Ishikawa (cell line): ENCODE measurements at regions not wholly inside any gene's neighbourhood (a gene's known extent, or its start where the extent isn't known, plus 50 kb on each side); places are given as distances from the start of the nearest gene placed in this dataset.

ENCODE experiments used
- CEBPB ChIP-seq: IDR thresholded peaks from 2 replicates; pipeline ENCODE4 v1.6.1; 2012
- CREB1 ChIP-seq: IDR thresholded peaks from 2 replicates; pipeline ENCODE4 v1.6.1; 2012; ENCODE audit warnings: low read depth
- EGR1 ChIP-seq: IDR thresholded peaks from 2 replicates; pipeline ENCODE4 v1.6.1; 2012
- EP300 ChIP-seq: IDR thresholded peaks from 2 replicates; pipeline ENCODE4 v1.6.1; 2012; ENCODE audit warnings: borderline replicate concordance
- FOXM1 ChIP-seq: IDR thresholded peaks from 2 replicates; pipeline ENCODE4 v1.6.1; 2012; ENCODE audit warnings: low read depth, borderline replicate concordance
- NFIC ChIP-seq: IDR thresholded peaks from 2 replicates; pipeline ENCODE4 v1.6.1; 2012
- RAD21 ChIP-seq: IDR thresholded peaks from 2 replicates; pipeline ENCODE4 v1.6.1; 2012; ENCODE audit warnings: low read depth
- TAF1 ChIP-seq: IDR thresholded peaks from 2 replicates; pipeline ENCODE4 v1.6.1; 2012; ENCODE audit warnings: low read depth, mild to moderate bottlenecking
- TCF12 ChIP-seq: IDR thresholded peaks from 2 replicates; pipeline ENCODE4 v1.6.1; 2012; ENCODE audit warnings: low read depth
- TEAD4 ChIP-seq: IDR thresholded peaks from 2 replicates; pipeline ENCODE4 v1.6.1; 2012
- YY1 ChIP-seq: IDR thresholded peaks from 2 replicates; pipeline ENCODE4 v1.6.1; 2012; ENCODE audit warnings: low read depth
- ZBTB7A ChIP-seq: IDR thresholded peaks from 2 replicates; pipeline ENCODE4 v1.6.1; 2012; ENCODE audit warnings: low read depth
- TF ChIP-seq, protein P1 (sequence below): IDR thresholded peaks from 2 replicates; pipeline ENCODE4 v1.6.1; 2012
- TF ChIP-seq, protein P2 (sequence below): IDR thresholded peaks from 2 replicates; pipeline ENCODE4 v1.6.1; 2012
- TF ChIP-seq, protein P3 (sequence below): IDR thresholded peaks from 2 replicates; pipeline ENCODE4 v1.6.1; 2012; ENCODE audit warnings: low read depth, mild to moderate bottlenecking

DNA sequence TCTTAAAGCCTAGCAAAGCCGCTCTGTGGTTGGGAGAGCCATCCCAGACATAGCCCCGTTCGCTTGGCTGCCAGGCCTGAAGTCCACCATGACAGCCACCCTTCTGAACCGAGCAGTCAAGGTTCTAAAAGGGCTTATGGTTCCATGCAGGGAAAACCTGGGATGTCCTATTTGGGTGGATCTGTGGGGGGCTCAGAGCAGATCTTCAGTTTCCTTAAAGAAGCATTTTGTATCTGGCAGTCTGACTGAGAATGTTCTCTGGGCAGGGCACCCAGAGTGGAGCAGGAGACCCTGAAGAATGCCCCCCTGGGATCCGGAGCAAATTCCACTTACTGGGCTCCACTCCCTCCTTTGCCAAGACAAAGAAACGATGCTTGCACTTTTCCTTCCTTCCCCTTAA is 127.2 kb downstream of the IRX5 start:
- TF ChIP-seq NFIC (no peak), FOXM1 (no peak), TAF1 (no peak), EP300 (no peak), TEAD4 (no peak), RAD21 (no peak), TCF12 (no peak), EGR1 (no peak), CEBPB (no peak), CREB1 (no peak)
- TF ChIP-seq, protein P1, sequence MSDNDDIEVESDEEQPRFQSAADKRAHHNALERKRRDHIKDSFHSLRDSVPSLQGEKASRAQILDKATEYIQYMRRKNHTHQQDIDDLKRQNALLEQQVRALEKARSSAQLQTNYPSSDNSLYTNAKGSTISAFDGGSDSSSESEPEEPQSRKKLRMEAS, result no peak
- TF ChIP-seq, protein P2, sequence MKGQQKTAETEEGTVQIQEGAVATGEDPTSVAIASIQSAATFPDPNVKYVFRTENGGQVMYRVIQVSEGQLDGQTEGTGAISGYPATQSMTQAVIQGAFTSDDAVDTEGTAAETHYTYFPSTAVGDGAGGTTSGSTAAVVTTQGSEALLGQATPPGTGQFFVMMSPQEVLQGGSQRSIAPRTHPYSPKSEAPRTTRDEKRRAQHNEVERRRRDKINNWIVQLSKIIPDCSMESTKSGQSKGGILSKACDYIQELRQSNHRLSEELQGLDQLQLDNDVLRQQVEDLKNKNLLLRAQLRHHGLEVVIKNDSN, result no peak

DNA sequence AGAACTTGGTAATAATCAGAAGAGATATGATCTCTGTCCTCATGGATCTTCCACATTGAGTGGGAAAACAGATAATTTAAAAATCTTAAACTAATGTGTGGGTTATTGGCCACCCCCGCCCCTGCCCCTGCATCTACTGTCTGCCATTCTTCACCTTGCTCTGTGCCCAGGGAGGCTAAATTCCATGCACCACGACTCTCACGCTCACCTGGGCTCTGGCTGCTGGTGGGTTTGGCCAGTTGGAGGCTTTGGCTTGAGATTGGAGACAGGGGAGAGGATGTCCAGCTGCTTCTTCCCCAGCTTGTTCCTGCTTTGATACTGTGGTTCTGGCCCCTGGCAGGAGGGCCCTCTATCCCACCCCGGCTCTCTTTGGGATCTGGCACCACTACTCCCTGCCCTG is 127.9 kb downstream of the IRX5 start:
- TF ChIP-seq CEBPB, result no peak

DNA sequence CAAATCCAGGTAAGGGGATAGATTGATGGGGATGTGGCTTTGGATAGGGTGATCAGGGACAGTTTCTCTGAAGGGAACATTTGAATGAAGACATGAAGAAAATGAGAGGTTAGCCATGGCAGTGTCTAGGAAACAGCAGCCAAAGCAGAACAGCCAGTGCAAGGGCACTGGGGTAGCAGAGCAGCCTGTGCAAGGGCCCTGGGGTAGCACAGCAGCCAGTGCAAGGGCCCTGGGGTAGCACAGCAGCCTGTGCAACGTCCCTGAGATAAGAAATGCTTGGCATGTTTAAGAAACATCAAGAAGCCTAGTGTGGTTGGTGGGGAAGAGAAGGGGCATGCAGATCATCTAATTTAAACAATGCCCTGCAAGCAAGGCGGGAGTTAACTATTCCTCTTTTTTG is 128.5 kb downstream of the IRX5 start:
- TF ChIP-seq, protein P1, result no peak
- TF ChIP-seq CREB1 (no peak), TEAD4 (no peak), TCF12 (no peak), EP300 (no peak), TAF1 (no peak), YY1 (no peak), ZBTB7A (no peak), CEBPB (no peak), NFIC (no peak), EGR1 (no peak), FOXM1 (no peak), RAD21 (no peak)
- TF ChIP-seq, protein P3, sequence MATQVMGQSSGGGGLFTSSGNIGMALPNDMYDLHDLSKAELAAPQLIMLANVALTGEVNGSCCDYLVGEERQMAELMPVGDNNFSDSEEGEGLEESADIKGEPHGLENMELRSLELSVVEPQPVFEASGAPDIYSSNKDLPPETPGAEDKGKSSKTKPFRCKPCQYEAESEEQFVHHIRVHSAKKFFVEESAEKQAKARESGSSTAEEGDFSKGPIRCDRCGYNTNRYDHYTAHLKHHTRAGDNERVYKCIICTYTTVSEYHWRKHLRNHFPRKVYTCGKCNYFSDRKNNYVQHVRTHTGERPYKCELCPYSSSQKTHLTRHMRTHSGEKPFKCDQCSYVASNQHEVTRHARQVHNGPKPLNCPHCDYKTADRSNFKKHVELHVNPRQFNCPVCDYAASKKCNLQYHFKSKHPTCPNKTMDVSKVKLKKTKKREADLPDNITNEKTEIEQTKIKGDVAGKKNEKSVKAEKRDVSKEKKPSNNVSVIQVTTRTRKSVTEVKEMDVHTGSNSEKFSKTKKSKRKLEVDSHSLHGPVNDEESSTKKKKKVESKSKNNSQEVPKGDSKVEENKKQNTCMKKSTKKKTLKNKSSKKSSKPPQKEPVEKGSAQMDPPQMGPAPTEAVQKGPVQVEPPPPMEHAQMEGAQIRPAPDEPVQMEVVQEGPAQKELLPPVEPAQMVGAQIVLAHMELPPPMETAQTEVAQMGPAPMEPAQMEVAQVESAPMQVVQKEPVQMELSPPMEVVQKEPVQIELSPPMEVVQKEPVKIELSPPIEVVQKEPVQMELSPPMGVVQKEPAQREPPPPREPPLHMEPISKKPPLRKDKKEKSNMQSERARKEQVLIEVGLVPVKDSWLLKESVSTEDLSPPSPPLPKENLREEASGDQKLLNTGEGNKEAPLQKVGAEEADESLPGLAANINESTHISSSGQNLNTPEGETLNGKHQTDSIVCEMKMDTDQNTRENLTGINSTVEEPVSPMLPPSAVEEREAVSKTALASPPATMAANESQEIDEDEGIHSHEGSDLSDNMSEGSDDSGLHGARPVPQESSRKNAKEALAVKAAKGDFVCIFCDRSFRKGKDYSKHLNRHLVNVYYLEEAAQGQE, result no peak
- TF ChIP-seq, protein P2, result no peak

DNA sequence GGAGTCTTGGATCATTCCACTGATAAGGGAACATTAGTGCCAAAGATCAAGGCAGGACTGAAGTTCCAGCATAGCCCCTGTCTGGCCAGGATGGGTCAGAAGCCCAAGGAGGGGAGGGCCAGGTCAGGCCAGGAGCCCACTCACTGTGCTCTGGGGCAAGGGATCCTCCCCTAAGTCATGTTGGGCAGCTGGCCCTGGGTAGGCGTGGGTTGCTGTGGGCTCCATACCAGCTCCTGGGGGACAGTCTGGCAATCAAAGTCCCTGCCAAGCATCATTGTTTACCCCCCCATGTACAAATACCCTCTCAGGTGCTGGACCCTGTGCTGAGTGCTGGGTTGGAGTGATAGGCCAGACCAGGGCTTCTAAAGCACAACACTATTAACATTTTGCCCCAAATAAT is 130.5 kb downstream of the IRX5 start:
- no peak for TF ChIP-seq CREB1
- no peak for TF ChIP-seq YY1
- TF ChIP-seq CEBPB, result no peak
- TF ChIP-seq, protein P3, result no peak
- TF ChIP-seq, protein P1, result no peak
- TF ChIP-seq TEAD4, result no peak
- no peak for TF ChIP-seq NFIC
- no peak for TF ChIP-seq TAF1
- TF ChIP-seq, protein P2, result no peak
- TF ChIP-seq ZBTB7A, result no peak
- TF ChIP-seq EP300, result no peak
- TF ChIP-seq FOXM1, result no peak
- no peak for TF ChIP-seq RAD21
- no peak for TF ChIP-seq EGR1
- no peak for TF ChIP-seq TCF12

DNA sequence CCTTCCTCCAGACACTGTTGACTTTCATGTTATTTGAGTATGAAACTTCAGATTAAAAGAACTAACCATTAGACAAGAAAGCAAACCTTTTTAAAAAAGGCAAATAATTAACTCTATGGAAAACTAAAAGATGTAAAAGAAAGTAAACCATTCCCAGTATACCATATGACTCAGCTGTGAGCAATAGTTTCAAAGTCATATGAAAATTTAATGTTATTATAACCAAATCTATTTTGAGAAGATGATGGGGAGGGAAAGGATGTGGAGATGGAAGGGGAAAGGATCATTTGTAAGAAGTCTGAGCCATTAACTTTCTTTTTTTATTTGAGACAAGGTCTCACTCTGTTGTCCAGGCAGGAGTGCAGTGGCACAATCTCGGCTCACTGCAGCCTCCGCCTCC is 131.8 kb downstream of the IRX5 start:
- TF ChIP-seq TEAD4 (no peak), ZBTB7A (no peak), CEBPB (no peak), YY1 (no peak), EP300 (no peak), FOXM1 (no peak), EGR1 (no peak), NFIC (no peak), CREB1 (no peak), TCF12 (no peak), TAF1 (no peak), RAD21 (no peak)
- TF ChIP-seq, protein P3, result no peak
- TF ChIP-seq, protein P1, result no peak
- TF ChIP-seq, protein P2, result no peak
